Hepatocyte (in vitro differentiated cells): ENCODE measurements at regions not wholly inside any gene's neighbourhood (a gene's known extent, or its start where the extent isn't known, plus 50 kb on each side); places are given as distances from the start of the nearest gene placed in this dataset.

ENCODE experiments used
- DNase-seq: peaks from one replicate; pipeline ENCODE4 v3.0.0-alpha.2; 2016; ENCODE audit warnings: low spot score
- H2AFZ ChIP-seq: fragments of 200-600 bp; sonication (generic); 2 replicates; pipeline ENCODE4 v1.6.0; 2016; ENCODE audit warnings: antibody characterized with exemption, mild to moderate bottlenecking
- H3K27ac ChIP-seq: fragments of 200-600 bp; sonication (generic); 2 replicates; pipeline ENCODE4 v1.5.1; 2016; ENCODE audit warnings: mild to moderate bottlenecking
- H3K27me3 ChIP-seq: fragments of 200-600 bp; sonication (generic); 2 replicates; pipeline ENCODE4 v1.6.1; 2016
- H3K36me3 ChIP-seq: fragments of 200-600 bp; sonication (generic); replicated peaks from 2 replicates; pipeline ENCODE4 v1.5.1; 2016; ENCODE audit warnings: low read depth; ENCODE audit not compliant: insufficient read depth
- H3K4me1 ChIP-seq: fragments of 200-600 bp; sonication (generic); 2 replicates; pipeline ENCODE4 v1.5.1; 2016; ENCODE audit warnings: mild to moderate bottlenecking, moderate library complexity; ENCODE audit not compliant: insufficient read depth
- H3K4me2 ChIP-seq: fragments of 200-600 bp; sonication (generic); 2 replicates; pipeline ENCODE4 v1.6.0; 2016
- H3K4me3 ChIP-seq: fragments of 200-600 bp; sonication (generic); 2 replicates; pipeline ENCODE4 v1.5.1; 2016; ENCODE audit warnings: mild to moderate bottlenecking
- H3K79me2 ChIP-seq: fragments of 200-600 bp; sonication (generic); 2 replicates; pipeline ENCODE4 v1.6.0; 2017; ENCODE audit warnings: mild to moderate bottlenecking
- H3K9me2 ChIP-seq: fragments of 200-600 bp; sonication (generic); replicated peaks from 2 replicates; pipeline ENCODE4 v1.6.0; 2017; ENCODE audit warnings: mild to moderate bottlenecking; ENCODE audit not compliant: insufficient read depth
- H3K9me3 ChIP-seq: fragments of 200-600 bp; sonication (generic); 2 replicates; pipeline ENCODE4 v1.5.1; 2016; ENCODE audit warnings: low read depth, mild to moderate bottlenecking
- H4K20me1 ChIP-seq: fragments of 200-600 bp; sonication (generic); 2 replicates; pipeline ENCODE4 v1.6.0; 2016; ENCODE audit warnings: mild to moderate bottlenecking; ENCODE audit not compliant: insufficient read depth, poor library complexity, severe bottlenecking
- EZH2 ChIP-seq: fragments of 200-600 bp; sonication (generic); IDR thresholded peaks from 2 replicates; pipeline ENCODE4 v1.6.1; 2016; ENCODE audit warnings: antibody characterized with exemption, mild to moderate bottlenecking, borderline replicate concordance
- EZH2phosphoT487 ChIP-seq: fragments of 200-600 bp; sonication (generic); IDR thresholded peaks from one replicate; pipeline ENCODE4 v1.6.1; 2018; ENCODE audit warnings: antibody characterized with exemption, mild to moderate bottlenecking, low read depth, moderate library complexity; ENCODE audit not compliant: unreplicated experiment, severe bottlenecking
- WGBS: methylation state at CpG from one replicate; pipeline ENCODE4 v1.1.6; 2016; ENCODE audit warnings: low lambda C conversion rate; ENCODE audit errors: missing lambda C conversion rate; 5-methylcytosine and 5-hydroxymethylcytosine counted together
- TF ChIP-seq, protein P1 (sequence below): fragments of 200-600 bp; sonication (generic); IDR thresholded peaks from 2 replicates; pipeline ENCODE4 v1.5.1; 2016; ENCODE audit warnings: antibody characterized with exemption, mild to moderate bottlenecking; ENCODE audit not compliant: poor library complexity

GRCh38 chr9:19641046-19641445 is 147.8 kb downstream of the SLC24A2 start:
- Histone ChIP-seq H3K79me2 (no peaks in the 10 kb centered on the region), H2AFZ (no peak overlapping the region), H3K9me2 (no peaks in the 10 kb centered on the region), H3K36me3 (no peaks in the 10 kb centered on the region), H3K4me2 (no peak overlapping the region), H3K27me3 (no peaks in the 10 kb centered on the region), H3K27ac (no peak overlapping the region), H3K9me3 (no peaks in the 10 kb centered on the region), H4K20me1 (no peaks in the 10 kb centered on the region), H3K4me1 (no peaks in the 10 kb centered on the region), H3K4me3 (no peak overlapping the region)
- 77% methylated on average over 2 of the region's 2 CpGs for WGBS
- TF ChIP-seq EZH2phosphoT487 (no peak), EZH2 (no peak)
- TF ChIP-seq, protein P1, sequence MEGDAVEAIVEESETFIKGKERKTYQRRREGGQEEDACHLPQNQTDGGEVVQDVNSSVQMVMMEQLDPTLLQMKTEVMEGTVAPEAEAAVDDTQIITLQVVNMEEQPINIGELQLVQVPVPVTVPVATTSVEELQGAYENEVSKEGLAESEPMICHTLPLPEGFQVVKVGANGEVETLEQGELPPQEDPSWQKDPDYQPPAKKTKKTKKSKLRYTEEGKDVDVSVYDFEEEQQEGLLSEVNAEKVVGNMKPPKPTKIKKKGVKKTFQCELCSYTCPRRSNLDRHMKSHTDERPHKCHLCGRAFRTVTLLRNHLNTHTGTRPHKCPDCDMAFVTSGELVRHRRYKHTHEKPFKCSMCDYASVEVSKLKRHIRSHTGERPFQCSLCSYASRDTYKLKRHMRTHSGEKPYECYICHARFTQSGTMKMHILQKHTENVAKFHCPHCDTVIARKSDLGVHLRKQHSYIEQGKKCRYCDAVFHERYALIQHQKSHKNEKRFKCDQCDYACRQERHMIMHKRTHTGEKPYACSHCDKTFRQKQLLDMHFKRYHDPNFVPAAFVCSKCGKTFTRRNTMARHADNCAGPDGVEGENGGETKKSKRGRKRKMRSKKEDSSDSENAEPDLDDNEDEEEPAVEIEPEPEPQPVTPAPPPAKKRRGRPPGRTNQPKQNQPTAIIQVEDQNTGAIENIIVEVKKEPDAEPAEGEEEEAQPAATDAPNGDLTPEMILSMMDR, result no peak
- no peak for DNase-seq

DNA sequence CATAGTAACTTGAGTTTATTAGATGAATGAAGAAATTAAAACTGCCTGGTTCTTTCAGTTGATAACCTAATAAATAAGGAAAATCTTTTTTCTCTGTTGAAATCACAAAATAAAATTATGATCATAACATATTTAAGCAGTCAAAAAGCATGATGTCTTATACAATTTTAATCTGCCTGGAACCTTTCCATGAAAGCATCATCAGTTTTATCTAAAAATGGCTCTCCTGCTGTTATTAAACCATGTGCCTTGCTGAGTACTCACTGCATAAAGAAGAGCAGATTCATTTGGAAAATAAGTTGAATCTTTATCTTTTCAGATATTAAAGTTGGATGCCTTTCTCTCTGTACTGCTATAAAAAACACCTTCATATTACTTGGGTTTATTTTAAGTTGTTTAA is 148.8 kb downstream of the SLC24A2 start:
- H3K27me3 ChIP-seq, result no peaks in the 10 kb centered on the region
- no peaks in the 10 kb centered on the region for H3K9me3 ChIP-seq
- H4K20me1 ChIP-seq, result no peaks in the 10 kb centered on the region
- no peak overlapping the region for H2AFZ ChIP-seq
- no peak overlapping the region for H3K27ac ChIP-seq
- no peaks in the 10 kb centered on the region for H3K36me3 ChIP-seq
- no peak for TF ChIP-seq EZH2phosphoT487
- TF ChIP-seq, protein P1, result no peak
- TF ChIP-seq EZH2, result no peak
- H3K4me2 ChIP-seq, result no peak overlapping the region
- H3K9me2 ChIP-seq, result no peaks in the 10 kb centered on the region
- H3K4me3 ChIP-seq, result no peak overlapping the region
- DNase-seq, result no peak
- H3K4me1 ChIP-seq, result no peaks in the 10 kb centered on the region
- no peaks in the 10 kb centered on the region for H3K79me2 ChIP-seq

DNA sequence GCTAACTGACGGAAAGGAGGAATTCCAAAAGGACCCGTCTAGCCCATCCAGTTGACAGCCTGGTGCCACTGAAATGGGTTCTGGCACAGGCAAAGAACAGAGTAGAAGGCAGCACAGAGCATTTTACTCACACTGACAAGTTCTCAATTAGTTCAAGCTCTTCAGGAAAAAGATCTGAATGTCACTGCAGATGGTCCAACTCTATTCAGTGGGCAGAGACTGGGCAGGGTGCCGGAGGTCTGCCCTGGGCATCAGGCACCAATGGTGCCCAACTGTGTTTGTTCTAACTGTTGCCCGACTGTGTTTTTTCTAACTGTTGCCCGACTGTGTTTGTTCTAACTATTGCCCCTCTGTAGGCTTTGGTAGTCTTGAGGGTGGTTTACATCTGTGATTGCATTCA is 151.8 kb downstream of the SLC24A2 start:
- Histone ChIP-seq H3K4me2 (no peak overlapping the region), H3K4me3 (no peak overlapping the region), H3K9me3 (no peaks in the 10 kb centered on the region), H3K27ac (no peak overlapping the region), H2AFZ (no peak overlapping the region), H3K9me2 (no peaks in the 10 kb centered on the region), H3K27me3 (no peaks in the 10 kb centered on the region), H3K79me2 (no peaks in the 10 kb centered on the region), H4K20me1 (no peaks in the 10 kb centered on the region), H3K4me1 (no peaks in the 10 kb centered on the region), H3K36me3 (no peaks in the 10 kb centered on the region)
- no peak for DNase-seq
- WGBS, result 91% methylated on average over 5 of the region's 5 CpGs
- TF ChIP-seq EZH2phosphoT487, result no peak
- TF ChIP-seq EZH2, result no peak
- TF ChIP-seq, protein P1, result no peak

DNA sequence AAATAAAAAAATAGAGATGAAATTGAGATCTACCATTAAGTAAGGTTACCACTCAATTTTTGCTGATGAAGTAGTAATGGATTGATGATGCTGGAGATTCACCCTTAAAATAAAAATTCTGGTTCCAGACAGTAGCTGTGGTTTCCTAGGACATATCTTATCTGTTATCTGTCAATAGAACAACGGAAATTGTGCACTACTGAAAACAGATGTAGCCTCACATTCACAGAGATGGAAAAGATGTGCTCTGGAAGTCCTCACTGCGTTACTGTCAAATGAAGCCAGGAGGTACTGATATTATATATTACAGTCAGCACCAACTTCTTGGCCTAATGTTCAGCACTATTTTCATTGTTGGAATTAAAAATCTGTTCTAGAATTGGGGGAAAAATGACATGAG is 154.0 kb downstream of the SLC24A2 start:
- Histone ChIP-seq H3K27ac (no peak overlapping the region), H3K9me3 (no peaks in the 10 kb centered on the region), H3K27me3 (no peaks in the 10 kb centered on the region), H3K79me2 (no peaks in the 10 kb centered on the region), H4K20me1 (no peaks in the 10 kb centered on the region), H3K9me2 (no peaks in the 10 kb centered on the region), H2AFZ (no peak overlapping the region), H3K36me3 (no peaks in the 10 kb centered on the region), H3K4me1 (no peaks in the 10 kb centered on the region), H3K4me3 (no peak overlapping the region), H3K4me2 (no peak overlapping the region)
- no peak for DNase-seq
- no peak for TF ChIP-seq EZH2phosphoT487
- TF ChIP-seq, protein P1, result no peak
- no peak for TF ChIP-seq EZH2
- WGBS, result 47% methylated on average over 2 of the region's 2 CpGs
